ENCODE measurements at regions not wholly inside any gene's neighbourhood (a gene's known extent, or its start where the extent isn't known, plus 50 kb on each side); places are given as distances from the start of the nearest gene placed in this dataset.

DNA sequence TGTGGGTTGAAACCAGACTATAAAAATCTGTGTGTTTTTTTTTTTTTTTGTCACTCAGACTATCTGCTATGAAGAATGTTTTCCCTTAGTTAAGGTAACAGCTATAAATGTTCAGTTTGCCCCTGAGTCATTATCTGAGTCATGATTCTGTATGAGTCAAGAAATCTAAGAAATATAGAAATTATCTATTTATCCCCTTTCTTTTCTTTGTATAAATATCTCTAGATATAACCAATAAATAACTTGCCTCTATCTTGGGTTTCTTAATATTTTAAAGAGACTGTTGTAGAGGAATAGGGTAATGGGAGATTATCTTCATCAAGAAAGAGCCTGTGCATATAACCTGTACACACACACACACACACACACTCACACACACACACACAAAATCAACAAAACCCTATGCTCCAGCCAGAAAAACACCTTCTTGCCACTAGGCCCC lies 161.7 kb upstream of the EEA1 start:
- H4K20me1 ChIP-seq (replicated peaks; ENCODE audit: insufficient read depth), result no peaks in the 10 kb centered on the region
- no peaks in the 10 kb centered on the region for H3K27me3 ChIP-seq (ENCODE audit: insufficient read depth)
- H3K4me3 Mint-ChIP-seq, result no peak overlapping the region
- no peaks in the 10 kb centered on the region for H3K27me3 Mint-ChIP-seq (ENCODE audit: insufficient read depth, low read depth, poor library complexity)
- no peak overlapping the region for H3K27ac Mint-ChIP-seq
- H3K4me3 ChIP-seq, result no peak overlapping the region
- no peaks in the 10 kb centered on the region for H3K36me3 ChIP-seq (ENCODE audit: insufficient read depth)
- no peak for TF ChIP-seq ZNF331 (CRISPR knock-in tag; IDR thresholded peaks at IDR 0.05; ENCODE audit: low read depth)
- TF ChIP-seq JUNB (IDR thresholded peaks at IDR 0.05; ENCODE audit: unreplicated experiment), result no peak
- TF ChIP-seq, protein P1, sequence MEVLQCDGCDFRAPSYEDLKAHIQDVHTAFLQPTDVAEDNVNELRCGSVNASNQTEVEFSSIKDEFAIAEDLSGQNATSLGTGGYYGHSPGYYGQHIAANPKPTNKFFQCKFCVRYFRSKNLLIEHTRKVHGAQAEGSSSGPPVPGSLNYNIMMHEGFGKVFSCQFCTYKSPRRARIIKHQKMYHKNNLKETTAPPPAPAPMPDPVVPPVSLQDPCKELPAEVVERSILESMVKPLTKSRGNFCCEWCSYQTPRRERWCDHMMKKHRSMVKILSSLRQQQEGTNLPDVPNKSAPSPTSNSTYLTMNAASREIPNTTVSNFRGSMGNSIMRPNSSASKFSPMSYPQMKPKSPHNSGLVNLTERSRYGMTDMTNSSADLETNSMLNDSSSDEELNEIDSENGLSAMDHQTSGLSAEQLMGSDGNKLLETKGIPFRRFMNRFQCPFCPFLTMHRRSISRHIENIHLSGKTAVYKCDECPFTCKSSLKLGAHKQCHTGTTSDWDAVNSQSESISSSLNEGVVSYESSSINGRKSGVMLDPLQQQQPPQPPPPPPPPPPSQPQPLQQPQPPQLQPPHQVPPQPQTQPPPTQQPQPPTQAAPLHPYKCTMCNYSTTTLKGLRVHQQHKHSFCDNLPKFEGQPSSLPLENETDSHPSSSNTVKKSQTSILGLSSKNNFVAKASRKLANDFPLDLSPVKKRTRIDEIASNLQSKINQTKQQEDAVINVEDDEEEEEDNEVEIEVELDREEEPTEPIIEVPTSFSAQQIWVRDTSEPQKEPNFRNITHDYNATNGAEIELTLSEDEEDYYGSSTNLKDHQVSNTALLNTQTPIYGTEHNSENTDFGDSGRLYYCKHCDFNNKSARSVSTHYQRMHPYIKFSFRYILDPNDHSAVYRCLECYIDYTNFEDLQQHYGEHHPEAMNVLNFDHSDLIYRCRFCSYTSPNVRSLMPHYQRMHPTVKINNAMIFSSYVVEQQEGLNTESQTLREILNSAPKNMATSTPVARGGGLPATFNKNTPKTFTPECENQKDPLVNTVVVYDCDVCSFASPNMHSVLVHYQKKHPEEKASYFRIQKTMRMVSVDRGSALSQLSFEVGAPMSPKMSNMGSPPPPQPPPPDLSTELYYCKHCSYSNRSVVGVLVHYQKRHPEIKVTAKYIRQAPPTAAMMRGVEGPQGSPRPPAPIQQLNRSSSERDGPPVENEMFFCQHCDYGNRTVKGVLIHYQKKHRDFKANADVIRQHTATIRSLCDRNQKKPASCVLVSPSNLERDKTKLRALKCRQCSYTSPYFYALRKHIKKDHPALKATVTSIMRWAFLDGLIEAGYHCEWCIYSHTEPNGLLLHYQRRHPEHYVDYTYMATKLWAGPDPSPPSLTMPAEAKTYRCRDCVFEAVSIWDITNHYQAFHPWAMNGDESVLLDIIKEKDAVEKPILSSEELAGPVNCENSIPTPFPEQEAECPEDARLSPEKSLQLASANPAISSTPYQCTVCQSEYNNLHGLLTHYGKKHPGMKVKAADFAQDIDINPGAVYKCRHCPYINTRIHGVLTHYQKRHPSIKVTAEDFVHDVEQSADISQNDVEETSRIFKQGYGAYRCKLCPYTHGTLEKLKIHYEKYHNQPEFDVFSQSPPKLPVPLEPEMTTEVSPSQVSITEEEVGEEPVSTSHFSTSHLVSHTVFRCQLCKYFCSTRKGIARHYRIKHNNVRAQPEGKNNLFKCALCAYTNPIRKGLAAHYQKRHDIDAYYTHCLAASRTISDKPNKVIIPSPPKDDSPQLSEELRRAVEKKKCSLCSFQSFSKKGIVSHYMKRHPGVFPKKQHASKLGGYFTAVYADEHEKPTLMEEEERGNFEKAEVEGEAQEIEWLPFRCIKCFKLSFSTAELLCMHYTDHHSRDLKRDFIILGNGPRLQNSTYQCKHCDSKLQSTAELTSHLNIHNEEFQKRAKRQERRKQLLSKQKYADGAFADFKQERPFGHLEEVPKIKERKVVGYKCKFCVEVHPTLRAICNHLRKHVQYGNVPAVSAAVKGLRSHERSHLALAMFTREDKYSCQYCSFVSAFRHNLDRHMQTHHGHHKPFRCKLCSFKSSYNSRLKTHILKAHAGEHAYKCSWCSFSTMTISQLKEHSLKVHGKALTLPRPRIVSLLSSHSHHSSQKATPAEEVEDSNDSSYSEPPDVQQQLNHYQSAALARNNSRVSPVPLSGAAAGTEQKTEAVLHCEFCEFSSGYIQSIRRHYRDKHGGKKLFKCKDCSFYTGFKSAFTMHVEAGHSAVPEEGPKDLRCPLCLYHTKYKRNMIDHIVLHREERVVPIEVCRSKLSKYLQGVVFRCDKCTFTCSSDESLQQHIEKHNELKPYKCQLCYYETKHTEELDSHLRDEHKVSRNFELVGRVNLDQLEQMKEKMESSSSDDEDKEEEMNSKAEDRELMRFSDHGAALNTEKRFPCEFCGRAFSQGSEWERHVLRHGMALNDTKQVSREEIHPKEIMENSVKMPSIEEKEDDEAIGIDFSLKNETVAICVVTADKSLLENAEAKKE (CRISPR knock-in tag; IDR thresholded peaks at IDR 0.05), result no peak
- TF ChIP-seq, protein P2, sequence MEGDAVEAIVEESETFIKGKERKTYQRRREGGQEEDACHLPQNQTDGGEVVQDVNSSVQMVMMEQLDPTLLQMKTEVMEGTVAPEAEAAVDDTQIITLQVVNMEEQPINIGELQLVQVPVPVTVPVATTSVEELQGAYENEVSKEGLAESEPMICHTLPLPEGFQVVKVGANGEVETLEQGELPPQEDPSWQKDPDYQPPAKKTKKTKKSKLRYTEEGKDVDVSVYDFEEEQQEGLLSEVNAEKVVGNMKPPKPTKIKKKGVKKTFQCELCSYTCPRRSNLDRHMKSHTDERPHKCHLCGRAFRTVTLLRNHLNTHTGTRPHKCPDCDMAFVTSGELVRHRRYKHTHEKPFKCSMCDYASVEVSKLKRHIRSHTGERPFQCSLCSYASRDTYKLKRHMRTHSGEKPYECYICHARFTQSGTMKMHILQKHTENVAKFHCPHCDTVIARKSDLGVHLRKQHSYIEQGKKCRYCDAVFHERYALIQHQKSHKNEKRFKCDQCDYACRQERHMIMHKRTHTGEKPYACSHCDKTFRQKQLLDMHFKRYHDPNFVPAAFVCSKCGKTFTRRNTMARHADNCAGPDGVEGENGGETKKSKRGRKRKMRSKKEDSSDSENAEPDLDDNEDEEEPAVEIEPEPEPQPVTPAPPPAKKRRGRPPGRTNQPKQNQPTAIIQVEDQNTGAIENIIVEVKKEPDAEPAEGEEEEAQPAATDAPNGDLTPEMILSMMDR (conservative IDR thresholded peaks at IDR 0.05; ENCODE audit: low read depth in 2 of 2), result no peak
- no peak for TF ChIP-seq CREB1 (CRISPR knock-in tag; IDR thresholded peaks at IDR 0.05; ENCODE audit: low read depth)
- TF ChIP-seq, protein P3, sequence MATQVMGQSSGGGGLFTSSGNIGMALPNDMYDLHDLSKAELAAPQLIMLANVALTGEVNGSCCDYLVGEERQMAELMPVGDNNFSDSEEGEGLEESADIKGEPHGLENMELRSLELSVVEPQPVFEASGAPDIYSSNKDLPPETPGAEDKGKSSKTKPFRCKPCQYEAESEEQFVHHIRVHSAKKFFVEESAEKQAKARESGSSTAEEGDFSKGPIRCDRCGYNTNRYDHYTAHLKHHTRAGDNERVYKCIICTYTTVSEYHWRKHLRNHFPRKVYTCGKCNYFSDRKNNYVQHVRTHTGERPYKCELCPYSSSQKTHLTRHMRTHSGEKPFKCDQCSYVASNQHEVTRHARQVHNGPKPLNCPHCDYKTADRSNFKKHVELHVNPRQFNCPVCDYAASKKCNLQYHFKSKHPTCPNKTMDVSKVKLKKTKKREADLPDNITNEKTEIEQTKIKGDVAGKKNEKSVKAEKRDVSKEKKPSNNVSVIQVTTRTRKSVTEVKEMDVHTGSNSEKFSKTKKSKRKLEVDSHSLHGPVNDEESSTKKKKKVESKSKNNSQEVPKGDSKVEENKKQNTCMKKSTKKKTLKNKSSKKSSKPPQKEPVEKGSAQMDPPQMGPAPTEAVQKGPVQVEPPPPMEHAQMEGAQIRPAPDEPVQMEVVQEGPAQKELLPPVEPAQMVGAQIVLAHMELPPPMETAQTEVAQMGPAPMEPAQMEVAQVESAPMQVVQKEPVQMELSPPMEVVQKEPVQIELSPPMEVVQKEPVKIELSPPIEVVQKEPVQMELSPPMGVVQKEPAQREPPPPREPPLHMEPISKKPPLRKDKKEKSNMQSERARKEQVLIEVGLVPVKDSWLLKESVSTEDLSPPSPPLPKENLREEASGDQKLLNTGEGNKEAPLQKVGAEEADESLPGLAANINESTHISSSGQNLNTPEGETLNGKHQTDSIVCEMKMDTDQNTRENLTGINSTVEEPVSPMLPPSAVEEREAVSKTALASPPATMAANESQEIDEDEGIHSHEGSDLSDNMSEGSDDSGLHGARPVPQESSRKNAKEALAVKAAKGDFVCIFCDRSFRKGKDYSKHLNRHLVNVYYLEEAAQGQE (IDR thresholded peaks at IDR 0.05; ENCODE audit: unreplicated experiment), result no peak
- no peak for TF ChIP-seq POLR2AphosphoS5 (IDR thresholded peaks at IDR 0.05; ENCODE audit: low read depth)
- TF ChIP-seq STAT1 (IDR thresholded peaks at IDR 0.05; ENCODE audit: unreplicated experiment), result no peak
- no peak for TF ChIP-seq ZNF114 (CRISPR knock-in tag; IDR thresholded peaks at IDR 0.05)
- peaks cover 8% of the 10 kb centered on the region for H3K9me3 Mint-ChIP-seq
- H3K79me2 ChIP-seq (replicated peaks; ENCODE audit: insufficient read depth), result no peaks in the 10 kb centered on the region
- ATAC-seq (no peak), DNase-seq (ENCODE audit: low spot score) (no peak)
- H3K4me1 Mint-ChIP-seq, result peaks cover 12% of the 10 kb centered on the region; the same call in 2 of the 3 replicates
- H3K4me2 ChIP-seq, result no peak overlapping the region
- peaks cover 6% of the 10 kb centered on the region; the same call in 1 of the 3 replicates for H3K36me3 Mint-ChIP-seq (ENCODE audit: low read depth)
- no peak overlapping the region for H2AFZ ChIP-seq
- H3F3A ChIP-seq (replicated peaks; ENCODE audit: low read depth), result no peaks in the 10 kb centered on the region
- H3K27ac ChIP-seq (ENCODE audit: low read depth), result no peak overlapping the region
- 0 out of 2 replicates have a peak, but pooled peaks cover 8% of the 10 kb centered on the region for H3K9me2 ChIP-seq (ENCODE audit: insufficient read depth)
- H3K4me1 ChIP-seq (ENCODE audit: insufficient read depth), result peaks cover 8% of the 10 kb centered on the region; the same call in 1 of the 2 replicates
